ENCODE measurements at regions not wholly inside any gene's neighbourhood (a gene's known extent, or its start where the extent isn't known, plus 50 kb on each side); places are given as distances from the start of the nearest gene placed in this dataset.

- TF ChIP-seq CTCF (IDR thresholded peaks at IDR 0.05) (no peak), EZH2 (IDR thresholded peaks at IDR 0.05; ENCODE audit: borderline replicate concordance, insufficient read depth, low read depth, low read length, poor library complexity, severe bottlenecking) (no peak)
Observed at GRCh38 chr4:153844144-153844543, 55.3 kb upstream of the SFRP2 start.
